GM23338 (cell line): ENCODE measurements at regions not wholly inside any gene's neighbourhood (a gene's known extent, or its start where the extent isn't known, plus 50 kb on each side); places are given as distances from the start of the nearest gene placed in this dataset.

Source experiments
- ATAC-seq: fragments of 200-7000 bp; cut with Tn5 transposase; 3 replicates; pipeline ENCODE4 v1.9.1; 2020
- DNase-seq: peaks from one replicate; pipeline ENCODE4 v3.0.0-alpha.2; 2015; ENCODE audit warnings: low spot score
- H2AFZ ChIP-seq: fragments of 200-600 bp; sonication (generic); 2 replicates; pipeline ENCODE4 v1.8.0; 2016; ENCODE audit warnings: antibody characterized with exemption, mild to moderate bottlenecking, moderate library complexity
- H3F3A ChIP-seq: fragments of 200-600 bp; sonication (generic); replicated peaks from 2 replicates; pipeline ENCODE4 v1.8.0; 2017; ENCODE audit warnings: antibody characterized with exemption, mixed run types, low read depth
- H3K27ac ChIP-seq: fragments of 200-600 bp; sonication (generic); 2 replicates; pipeline ENCODE4 v1.6.1; 2016; ENCODE audit warnings: low read depth
- H3K27me3 ChIP-seq: fragments of 200-600 bp; sonication (generic); 2 replicates; pipeline ENCODE4 v1.8.0; 2016; ENCODE audit warnings: mild to moderate bottlenecking, mixed run types, moderate library complexity; ENCODE audit not compliant: insufficient read depth
- H3K36me3 ChIP-seq: fragments of 200-600 bp; sonication (generic); 2 replicates; pipeline ENCODE4 v1.8.0; 2016; ENCODE audit warnings: mild to moderate bottlenecking; ENCODE audit not compliant: insufficient read depth
- H3K4me1 ChIP-seq: fragments of 200-600 bp; sonication (generic); 2 replicates; pipeline ENCODE4 v1.8.0; 2016; ENCODE audit warnings: mild to moderate bottlenecking, moderate library complexity; ENCODE audit not compliant: insufficient read depth
- H3K4me2 ChIP-seq: fragments of 200-600 bp; sonication (generic); 2 replicates; pipeline ENCODE4 v1.7.1; 2017; ENCODE audit warnings: mixed run types
- H3K4me3 ChIP-seq: fragments of 200-600 bp; sonication (generic); 2 replicates; pipeline ENCODE4 v1.6.1; 2016; ENCODE audit warnings: mixed run types
- H3K79me2 ChIP-seq: fragments of 200-600 bp; sonication (generic); replicated peaks from 2 replicates; pipeline ENCODE4 v1.8.0; 2017; ENCODE audit warnings: mild to moderate bottlenecking; ENCODE audit not compliant: insufficient read depth
- H3K9me2 ChIP-seq: fragments of 200-600 bp; sonication (generic); 2 replicates; pipeline ENCODE4 v1.8.0; 2017; ENCODE audit not compliant: insufficient read depth
- H4K20me1 ChIP-seq: fragments of 200-600 bp; sonication (generic); replicated peaks from 2 replicates; pipeline ENCODE4 v1.8.0; 2017; ENCODE audit warnings: mild to moderate bottlenecking; ENCODE audit not compliant: insufficient read depth
- H3K27ac Mint-ChIP-seq: 2 replicates; pipeline ENCODE4 v1.8.0; 2020; ENCODE audit warnings: inconsistent platforms, mild to moderate bottlenecking, moderate library complexity, mixed read lengths
- H3K27me3 Mint-ChIP-seq: 3 replicates; pipeline ENCODE4 v1.8.0; 2022; ENCODE audit warnings: low read depth, mild to moderate bottlenecking, moderate library complexity, mixed read lengths, inconsistent platforms; ENCODE audit not compliant: insufficient read depth, poor library complexity
- H3K36me3 Mint-ChIP-seq: 3 replicates; pipeline ENCODE4 v1.8.0; 2021; ENCODE audit warnings: low read depth, mild to moderate bottlenecking, inconsistent platforms, moderate library complexity, mixed read lengths
- H3K4me1 Mint-ChIP-seq: 3 replicates; pipeline ENCODE4 v1.8.0; 2020; ENCODE audit warnings: mild to moderate bottlenecking, inconsistent platforms, mixed read lengths
- H3K4me3 Mint-ChIP-seq: 3 replicates; pipeline ENCODE4 v1.8.0; 2021; ENCODE audit warnings: moderate library complexity, mild to moderate bottlenecking, inconsistent platforms, mixed read lengths
- H3K9me3 Mint-ChIP-seq: 3 replicates; pipeline ENCODE4 v1.8.0; 2020; ENCODE audit warnings: moderate library complexity, mild to moderate bottlenecking, inconsistent platforms, mixed read lengths
- EZH2phosphoT487 ChIP-seq: fragments of 200-600 bp; sonication (generic); IDR thresholded peaks from one replicate; pipeline ENCODE4 v1.8.1; 2018; ENCODE audit warnings: antibody characterized with exemption; ENCODE audit not compliant: unreplicated experiment
- NANOG ChIP-seq: IDR thresholded peaks from 2 replicates; pipeline ENCODE4 v1.6.1; 2016; ENCODE audit warnings: antibody characterized with exemption, borderline replicate concordance
- POLR2AphosphoS5 ChIP-seq: IDR thresholded peaks from 2 replicates; pipeline ENCODE4 v1.6.1; 2016; ENCODE audit warnings: antibody characterized with exemption, low read depth
- STAT1 ChIP-seq: IDR thresholded peaks from one replicate; pipeline ENCODE4 v1.6.1; 2016; ENCODE audit warnings: antibody characterized with exemption; ENCODE audit not compliant: unreplicated experiment
- TF ChIP-seq, protein P1 (sequence below): fragments of 250-450 bp; sonication (Bioruptor Pico); IDR thresholded peaks from 2 replicates; pipeline ENCODE4 v1.5.0; 2020; ENCODE audit warnings: mild to moderate bottlenecking, moderate library complexity
- TF ChIP-seq, protein P2 (sequence below): IDR thresholded peaks from 2 replicates; pipeline ENCODE4 v1.6.1; 2016; ENCODE audit warnings: antibody characterized with exemption

DNA sequence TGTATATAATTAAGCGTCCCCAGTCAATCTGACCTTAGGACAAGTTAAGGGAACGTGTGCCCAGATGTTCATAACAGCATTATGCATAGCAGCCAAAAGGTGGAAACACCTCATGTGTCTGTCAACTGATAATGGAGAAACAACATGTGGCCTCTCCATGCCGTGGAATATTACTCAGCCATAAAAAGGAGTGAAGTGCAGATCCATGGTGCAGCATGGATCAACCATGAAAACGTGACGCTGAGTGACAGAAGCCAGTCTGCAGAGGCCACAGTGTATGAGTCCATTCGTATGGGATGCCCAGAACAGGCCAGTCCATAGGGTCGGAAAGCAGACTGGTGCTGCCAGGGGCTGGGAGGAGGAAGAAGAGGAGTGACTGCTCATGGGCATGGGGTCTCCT lies 161.0 kb upstream of the CIBAR2 start (continued):
- TF ChIP-seq, protein P1, sequence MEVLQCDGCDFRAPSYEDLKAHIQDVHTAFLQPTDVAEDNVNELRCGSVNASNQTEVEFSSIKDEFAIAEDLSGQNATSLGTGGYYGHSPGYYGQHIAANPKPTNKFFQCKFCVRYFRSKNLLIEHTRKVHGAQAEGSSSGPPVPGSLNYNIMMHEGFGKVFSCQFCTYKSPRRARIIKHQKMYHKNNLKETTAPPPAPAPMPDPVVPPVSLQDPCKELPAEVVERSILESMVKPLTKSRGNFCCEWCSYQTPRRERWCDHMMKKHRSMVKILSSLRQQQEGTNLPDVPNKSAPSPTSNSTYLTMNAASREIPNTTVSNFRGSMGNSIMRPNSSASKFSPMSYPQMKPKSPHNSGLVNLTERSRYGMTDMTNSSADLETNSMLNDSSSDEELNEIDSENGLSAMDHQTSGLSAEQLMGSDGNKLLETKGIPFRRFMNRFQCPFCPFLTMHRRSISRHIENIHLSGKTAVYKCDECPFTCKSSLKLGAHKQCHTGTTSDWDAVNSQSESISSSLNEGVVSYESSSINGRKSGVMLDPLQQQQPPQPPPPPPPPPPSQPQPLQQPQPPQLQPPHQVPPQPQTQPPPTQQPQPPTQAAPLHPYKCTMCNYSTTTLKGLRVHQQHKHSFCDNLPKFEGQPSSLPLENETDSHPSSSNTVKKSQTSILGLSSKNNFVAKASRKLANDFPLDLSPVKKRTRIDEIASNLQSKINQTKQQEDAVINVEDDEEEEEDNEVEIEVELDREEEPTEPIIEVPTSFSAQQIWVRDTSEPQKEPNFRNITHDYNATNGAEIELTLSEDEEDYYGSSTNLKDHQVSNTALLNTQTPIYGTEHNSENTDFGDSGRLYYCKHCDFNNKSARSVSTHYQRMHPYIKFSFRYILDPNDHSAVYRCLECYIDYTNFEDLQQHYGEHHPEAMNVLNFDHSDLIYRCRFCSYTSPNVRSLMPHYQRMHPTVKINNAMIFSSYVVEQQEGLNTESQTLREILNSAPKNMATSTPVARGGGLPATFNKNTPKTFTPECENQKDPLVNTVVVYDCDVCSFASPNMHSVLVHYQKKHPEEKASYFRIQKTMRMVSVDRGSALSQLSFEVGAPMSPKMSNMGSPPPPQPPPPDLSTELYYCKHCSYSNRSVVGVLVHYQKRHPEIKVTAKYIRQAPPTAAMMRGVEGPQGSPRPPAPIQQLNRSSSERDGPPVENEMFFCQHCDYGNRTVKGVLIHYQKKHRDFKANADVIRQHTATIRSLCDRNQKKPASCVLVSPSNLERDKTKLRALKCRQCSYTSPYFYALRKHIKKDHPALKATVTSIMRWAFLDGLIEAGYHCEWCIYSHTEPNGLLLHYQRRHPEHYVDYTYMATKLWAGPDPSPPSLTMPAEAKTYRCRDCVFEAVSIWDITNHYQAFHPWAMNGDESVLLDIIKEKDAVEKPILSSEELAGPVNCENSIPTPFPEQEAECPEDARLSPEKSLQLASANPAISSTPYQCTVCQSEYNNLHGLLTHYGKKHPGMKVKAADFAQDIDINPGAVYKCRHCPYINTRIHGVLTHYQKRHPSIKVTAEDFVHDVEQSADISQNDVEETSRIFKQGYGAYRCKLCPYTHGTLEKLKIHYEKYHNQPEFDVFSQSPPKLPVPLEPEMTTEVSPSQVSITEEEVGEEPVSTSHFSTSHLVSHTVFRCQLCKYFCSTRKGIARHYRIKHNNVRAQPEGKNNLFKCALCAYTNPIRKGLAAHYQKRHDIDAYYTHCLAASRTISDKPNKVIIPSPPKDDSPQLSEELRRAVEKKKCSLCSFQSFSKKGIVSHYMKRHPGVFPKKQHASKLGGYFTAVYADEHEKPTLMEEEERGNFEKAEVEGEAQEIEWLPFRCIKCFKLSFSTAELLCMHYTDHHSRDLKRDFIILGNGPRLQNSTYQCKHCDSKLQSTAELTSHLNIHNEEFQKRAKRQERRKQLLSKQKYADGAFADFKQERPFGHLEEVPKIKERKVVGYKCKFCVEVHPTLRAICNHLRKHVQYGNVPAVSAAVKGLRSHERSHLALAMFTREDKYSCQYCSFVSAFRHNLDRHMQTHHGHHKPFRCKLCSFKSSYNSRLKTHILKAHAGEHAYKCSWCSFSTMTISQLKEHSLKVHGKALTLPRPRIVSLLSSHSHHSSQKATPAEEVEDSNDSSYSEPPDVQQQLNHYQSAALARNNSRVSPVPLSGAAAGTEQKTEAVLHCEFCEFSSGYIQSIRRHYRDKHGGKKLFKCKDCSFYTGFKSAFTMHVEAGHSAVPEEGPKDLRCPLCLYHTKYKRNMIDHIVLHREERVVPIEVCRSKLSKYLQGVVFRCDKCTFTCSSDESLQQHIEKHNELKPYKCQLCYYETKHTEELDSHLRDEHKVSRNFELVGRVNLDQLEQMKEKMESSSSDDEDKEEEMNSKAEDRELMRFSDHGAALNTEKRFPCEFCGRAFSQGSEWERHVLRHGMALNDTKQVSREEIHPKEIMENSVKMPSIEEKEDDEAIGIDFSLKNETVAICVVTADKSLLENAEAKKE (CRISPR knock-in tag): no peak
- TF ChIP-seq, protein P2, sequence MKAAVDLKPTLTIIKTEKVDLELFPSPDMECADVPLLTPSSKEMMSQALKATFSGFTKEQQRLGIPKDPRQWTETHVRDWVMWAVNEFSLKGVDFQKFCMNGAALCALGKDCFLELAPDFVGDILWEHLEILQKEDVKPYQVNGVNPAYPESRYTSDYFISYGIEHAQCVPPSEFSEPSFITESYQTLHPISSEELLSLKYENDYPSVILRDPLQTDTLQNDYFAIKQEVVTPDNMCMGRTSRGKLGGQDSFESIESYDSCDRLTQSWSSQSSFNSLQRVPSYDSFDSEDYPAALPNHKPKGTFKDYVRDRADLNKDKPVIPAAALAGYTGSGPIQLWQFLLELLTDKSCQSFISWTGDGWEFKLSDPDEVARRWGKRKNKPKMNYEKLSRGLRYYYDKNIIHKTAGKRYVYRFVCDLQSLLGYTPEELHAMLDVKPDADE: no peak
- TF ChIP-seq EZH2phosphoT487: no peak
- TF ChIP-seq STAT1: no peak

DNA sequence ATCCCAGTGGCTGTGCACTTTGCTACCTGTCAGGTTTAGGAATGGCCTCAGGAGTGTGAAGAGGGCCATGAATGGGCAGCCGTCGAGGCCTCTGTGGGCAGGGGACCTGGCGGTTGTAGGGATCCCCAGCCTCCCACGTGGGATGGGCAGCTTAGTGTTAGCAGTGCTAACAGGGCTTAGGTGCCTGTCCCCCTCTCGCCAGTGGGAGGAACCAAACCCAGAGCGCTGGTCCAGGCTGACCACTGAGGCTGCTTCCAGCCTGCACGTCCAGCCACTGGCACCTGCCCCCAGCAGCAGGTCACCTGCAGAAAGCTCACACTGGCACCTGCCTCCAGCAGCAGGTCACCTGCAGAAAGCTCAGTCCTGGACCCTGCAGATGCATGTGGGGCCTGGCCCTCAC lies 162.2 kb upstream of the CIBAR2 start:
- Mint-ChIP-seq H3K27ac (no peak overlapping the region), H3K9me3 (no peaks in the 10 kb centered on the region), H3K27me3 (peaks cover 23% of the 10 kb centered on the region), H3K36me3 (no peaks in the 10 kb centered on the region; the same call in 2 of the 3 replicates), H3K4me3 (no peak overlapping the region), H3K4me1 (peaks cover 35% of the 10 kb centered on the region)
- Histone ChIP-seq H4K20me1 (no peaks in the 10 kb centered on the region), H3K27ac (no peak overlapping the region), H3K27me3 (no peaks in the 10 kb centered on the region), H3K4me3 (no peak overlapping the region), H3K9me2 (no peaks in the 10 kb centered on the region), H3K79me2 (peaks cover 5% of the 10 kb centered on the region; the same call in 1 of the 2 replicates), H3K4me2 (no peak overlapping the region), H3K36me3 (no peaks in the 10 kb centered on the region), H2AFZ (no peak overlapping the region), H3K4me1 (peaks cover 6% of the 10 kb centered on the region), H3F3A (no peaks in the 10 kb centered on the region)
- no peak for DNase-seq
- no peak for ATAC-seq
- TF ChIP-seq POLR2AphosphoS5 (no peak), STAT1 (no peak), NANOG (no peak)
- TF ChIP-seq, protein P2: no peak
- TF ChIP-seq, protein P1 (CRISPR knock-in tag): no peak
